Midbrain (tissue), 1 donor: ENCODE measurements at regions not wholly inside any gene's neighbourhood (a gene's known extent, or its start where the extent isn't known, plus 50 kb on each side); places are given as distances from the start of the nearest gene placed in this dataset.

Experiments used
- DNase-seq: peaks from one replicate; lab custom pipeline; 2025; lab: John Stamatoyannopoulos, UW

DNA sequence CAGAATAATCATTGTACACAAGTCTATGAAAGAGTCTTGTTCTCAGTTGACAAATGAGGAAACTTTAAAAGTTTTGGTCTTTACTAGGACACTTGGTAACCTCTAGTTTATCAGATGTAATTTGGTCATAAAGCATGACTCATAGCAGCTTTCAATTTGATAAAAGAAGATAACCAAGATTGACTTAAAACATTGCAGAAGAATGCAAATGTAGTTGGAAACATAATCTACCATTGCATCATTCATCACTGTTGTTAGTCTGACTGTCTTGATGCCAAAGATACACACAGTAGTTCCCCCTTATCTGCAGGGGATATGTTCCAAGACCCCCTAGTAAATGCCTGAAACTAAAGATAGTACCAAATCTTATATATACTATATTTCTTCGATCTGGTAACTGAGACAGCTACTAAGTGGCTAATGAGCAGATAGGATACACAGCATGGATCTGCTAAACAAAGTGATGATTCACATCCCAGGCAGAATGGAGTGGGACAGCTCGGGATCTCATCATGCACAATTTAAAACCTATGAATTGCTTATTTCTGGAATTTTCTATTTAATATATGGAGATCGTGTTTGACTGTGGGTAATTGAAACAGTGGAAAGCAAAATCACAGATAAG, 131.4 kb upstream of the CCDC68 start:
- no peak for DNase-seq

DNA sequence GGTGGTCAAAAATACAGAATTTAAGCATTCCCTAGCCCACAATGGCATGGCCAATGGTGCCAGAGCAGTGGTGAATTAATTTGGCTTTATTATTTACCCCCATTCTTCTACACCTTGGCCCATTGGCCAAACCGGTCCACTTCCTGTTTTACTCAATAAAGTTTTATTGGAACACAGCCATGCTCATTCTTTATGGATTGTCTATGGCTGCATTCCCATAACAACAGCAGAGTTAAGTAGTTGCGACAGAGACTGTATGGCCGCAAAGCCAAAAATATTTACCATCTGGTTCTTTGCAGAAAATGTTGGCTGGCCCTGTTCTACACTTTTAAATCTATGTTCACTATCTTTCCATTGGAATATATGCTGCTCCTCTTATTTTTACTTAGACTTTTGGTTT, 130.3 kb upstream of the CCDC68 start:
- no peak for DNase-seq

DNA sequence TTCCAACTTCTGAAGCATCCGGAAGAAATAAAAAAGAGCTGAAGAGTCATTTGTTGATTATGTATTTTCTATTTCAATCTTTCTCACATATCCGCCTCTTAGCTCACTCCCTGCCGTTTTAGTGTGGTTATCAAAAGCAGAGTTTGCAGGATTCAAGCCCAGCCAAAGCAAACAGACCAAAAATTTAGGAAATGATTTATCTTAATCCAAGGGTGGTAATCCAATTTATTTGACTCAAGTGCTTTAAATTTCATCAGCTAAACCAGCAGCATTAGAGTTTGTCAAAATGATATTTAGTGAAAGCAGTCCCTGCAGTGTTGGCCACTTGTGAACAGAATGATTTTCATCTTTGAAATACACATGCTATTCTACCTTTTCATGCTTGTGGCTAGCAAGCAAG, 129.3 kb upstream of the CCDC68 start:
- DNase-seq, result no peak

DNA sequence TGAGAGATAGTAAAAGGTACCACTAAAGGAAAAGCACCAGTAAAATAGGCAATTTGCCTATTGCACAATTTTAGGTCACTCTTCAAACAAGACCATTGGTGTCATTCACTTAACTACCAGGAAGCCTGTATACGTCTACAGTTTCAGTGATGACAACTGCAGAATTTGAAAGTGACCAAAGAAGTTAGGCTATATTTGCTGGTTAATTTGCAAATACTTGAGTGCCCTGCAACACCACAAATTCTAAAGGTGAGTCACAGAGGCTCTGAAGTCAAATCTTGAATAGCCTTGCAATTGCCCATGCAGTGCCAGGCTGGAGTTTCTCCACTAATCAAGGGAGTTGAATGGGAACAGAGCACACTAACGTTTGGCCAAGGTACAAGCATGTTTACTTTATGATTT, 128.7 kb upstream of the CCDC68 start:
- no peak for DNase-seq

DNA sequence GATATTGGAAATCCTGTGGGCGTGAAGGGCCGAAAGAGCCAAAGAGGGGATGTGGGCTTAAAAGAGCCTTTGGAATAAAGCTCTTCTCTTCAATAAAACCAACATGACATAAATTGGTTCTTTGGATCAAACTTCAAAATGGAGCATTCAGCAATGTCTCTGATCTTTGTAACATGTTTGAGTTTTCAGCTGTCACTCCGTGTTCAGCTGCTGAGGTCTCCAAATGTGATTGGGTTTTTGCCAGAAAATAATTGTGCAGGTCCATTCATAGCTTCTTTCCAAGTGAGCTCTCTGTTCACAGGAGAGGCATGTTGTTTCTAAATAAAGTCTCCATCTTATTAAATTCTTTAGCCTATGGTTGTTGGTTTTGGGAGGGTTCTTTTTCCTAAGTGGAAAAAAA, 127.6 kb upstream of the CCDC68 start:
- DNase-seq, result no peak

DNA sequence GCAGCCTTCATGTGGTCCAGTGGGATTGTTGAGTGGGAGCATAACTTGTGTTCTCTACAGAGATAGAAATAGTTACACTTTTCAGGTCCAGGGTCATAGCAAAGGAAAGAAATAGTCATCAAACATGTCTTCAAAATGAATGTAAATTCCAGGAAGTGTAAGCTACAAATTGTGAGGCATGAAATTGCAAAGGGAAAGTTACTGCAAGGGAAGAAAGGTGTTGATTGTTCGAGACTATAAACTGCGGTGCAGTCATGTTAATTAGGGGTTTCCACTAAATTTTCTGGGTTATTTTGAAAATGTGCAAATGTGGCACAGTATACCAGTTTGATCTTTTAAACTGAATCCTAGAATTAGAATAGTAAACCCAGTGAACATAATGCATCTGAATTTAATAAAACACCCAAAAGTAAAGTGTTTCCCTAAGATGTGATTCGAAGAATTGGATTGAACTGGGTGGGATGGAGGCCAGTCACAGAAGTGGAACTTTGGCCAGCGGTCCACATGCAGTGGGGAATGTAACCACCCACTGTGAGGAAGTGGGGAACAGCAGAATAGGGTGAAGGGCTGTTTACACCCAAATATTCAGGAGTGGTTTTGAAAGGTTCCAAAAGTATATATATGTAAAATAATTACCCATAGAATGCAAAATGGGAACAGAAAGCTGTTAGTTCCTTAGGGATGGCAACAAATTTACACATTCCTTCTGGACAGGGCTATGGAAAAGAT, 126.5 kb upstream of the CCDC68 start:
- DNase-seq, result no peak

DNA sequence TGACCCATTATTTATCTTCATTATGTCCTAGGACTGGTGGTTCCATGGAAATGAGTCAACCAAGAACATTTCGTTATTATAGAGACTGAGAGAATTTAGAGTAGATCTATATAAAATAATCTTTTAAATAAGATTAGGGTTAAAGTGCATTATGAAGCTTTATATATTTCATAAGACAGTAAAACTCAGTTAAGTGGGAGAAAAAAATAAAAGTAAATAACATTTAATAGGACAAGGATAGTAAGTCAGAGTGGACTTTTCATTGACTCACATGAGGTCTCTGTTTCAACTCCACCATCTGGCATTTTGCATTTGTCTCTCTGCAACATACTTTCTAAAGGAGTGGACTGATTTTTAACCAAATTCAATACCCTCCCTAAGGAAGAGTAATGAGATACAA, 125.3 kb upstream of the CCDC68 start:
- no peak for DNase-seq

DNA sequence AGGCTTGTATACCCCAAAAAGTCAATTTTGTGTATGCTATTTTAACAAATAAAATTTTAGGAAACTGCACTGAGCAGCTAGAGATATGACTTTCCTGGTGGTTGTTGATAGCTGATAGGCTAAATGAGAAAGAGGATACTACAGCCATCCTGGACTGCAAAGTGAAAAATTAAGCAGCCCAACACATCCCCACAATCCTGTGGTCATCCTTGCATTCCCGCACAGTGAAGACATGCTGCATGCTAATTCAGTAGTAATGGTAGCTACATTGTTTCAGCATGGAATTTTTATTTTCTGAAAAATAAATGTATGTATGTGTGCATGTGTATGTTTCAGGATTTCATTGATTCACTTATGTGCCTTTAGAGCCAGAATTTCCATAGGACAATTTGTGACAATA, 124.2 kb upstream of the CCDC68 start:
- DNase-seq, result no peak

DNA sequence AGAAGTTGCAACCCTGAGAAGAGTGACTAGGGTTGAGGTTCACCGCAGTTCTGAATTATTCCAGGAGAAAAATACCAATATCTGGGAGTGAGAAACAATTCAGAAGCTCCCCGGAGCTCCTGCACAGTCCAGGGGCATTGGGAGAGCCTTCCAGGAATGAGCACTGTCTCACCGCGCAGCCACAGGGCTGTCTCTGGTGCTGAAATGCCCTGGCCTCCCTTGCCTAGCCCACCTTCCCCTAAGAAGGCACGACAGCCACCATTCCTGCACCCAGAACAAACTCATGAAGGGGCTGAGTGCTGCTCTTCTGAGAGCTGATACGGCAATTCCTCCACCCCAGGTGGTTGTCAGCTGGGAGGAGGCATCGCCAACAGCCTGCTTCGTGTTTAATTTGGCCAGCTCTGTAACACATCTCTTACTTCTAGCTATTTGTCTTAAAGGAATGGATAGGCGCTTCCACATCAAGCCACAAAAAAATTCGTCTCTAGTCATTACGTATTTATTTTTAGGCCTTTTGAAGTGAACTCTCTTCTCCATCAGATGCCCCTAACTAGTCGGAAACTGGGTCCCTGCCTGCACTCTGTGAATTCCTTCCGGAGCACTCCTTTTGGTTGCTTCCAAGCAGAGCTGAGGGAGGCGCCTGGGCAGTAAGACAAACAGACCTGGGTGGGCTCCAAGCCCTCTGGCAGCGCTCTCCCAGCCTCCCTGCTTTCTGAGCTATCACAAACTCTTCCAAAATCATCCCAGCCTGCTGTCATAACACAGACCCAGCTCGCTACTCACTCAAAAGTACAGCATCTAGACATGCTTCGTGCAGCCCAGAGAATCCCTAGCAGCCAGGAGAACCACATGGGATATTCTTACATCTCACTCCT, 120.5 kb upstream of the CCDC68 start:
- DNase-seq, result no peak

DNA sequence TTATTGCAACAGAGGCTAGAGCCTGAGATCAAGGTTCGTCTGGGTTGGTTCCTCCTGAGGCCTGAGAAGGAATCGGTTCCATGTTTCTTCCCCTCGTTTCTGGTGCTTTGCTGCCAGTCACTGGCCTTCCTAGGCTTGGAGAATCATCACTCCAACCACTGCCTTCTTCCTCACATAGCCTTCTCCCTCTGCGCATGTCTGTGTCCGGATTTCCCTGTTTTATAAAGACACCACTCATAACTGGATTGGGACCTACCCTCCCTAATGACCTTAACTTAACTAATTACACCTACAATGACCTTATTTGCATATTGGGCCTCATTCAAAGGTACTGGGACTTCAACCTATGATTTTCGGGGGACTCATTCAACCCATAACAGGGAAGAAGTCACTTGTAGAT, 119.8 kb upstream of the CCDC68 start:
- no peak for DNase-seq

DNA sequence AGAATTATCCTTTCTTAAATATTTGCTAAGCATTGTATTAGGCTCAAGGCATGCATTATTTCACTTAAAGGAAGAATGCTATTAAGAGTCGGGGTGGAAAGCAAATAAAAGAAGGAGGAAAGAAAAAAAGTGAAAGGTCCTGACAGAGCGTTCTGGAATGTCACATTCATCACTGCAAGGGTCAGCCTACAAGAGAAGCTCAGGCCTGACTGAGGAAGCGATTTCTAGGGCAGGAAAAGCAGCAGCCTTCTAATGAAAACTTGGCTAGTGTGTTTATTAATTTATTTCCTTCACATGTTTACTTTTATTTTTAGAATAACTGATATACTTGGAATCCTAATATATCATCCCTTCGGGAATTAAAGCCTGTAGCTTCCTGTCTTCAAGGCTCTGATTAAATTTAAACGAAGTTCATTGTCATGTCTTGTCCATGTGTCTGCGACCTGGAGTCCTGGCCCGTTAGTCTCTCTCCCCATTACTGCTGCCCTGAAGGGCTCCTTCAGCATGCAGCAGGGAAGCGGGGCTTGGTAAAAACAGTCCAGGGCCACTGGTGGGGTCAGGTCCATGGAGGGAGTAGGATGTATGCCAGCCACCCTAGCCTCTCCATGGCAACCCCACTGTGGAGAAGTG, 119.2 kb upstream of the CCDC68 start:
- DNase-seq, result no peak

DNA sequence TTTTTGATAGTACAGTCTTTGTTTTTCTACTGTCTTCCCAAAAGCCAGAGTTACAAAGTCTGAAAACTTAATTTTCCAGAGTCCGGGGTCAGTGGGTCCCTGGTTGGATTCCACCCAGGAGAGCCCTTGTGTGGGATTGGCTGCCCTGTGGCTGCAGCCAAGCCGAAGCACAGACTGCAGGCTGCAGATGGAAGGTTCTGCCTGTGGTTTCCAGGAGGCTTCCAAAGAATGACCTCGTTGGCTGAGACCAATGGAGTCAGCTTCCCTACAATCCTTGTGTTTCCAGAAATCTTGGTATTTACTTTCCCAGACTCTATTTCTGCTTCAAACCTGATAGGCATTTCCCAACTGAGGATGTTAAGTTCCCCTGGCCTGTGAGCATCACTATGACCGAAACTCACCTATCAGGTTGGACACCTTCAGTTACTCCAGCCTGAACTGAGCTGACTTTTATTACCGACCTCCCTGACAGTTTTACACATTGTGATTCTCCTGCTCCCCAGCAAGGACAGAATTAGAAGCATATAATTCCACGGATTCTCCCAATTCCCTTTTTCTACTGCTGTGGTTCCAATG, 117.5 kb upstream of the CCDC68 start:
- DNase-seq, result no peak

DNA sequence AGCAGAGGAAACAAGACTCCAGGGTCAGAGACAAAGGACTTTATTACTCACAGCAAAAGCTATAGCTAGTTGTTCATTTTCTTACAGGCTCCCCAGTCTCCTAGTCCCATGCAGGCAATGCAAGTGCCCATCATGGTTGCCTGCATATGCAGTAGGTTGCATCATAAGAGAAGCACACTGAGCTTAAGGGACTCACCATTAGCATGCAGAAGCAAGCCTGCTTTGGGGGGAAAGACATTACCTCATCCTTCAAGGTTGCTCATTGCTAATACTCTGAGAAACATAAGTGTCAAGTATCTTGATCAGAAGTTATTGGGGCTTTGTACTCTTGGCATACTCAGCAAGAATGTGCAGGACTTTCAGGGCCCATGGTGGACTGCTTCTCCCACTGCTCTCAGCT, 114.6 kb upstream of the CCDC68 start:
- no peak for DNase-seq

DNA sequence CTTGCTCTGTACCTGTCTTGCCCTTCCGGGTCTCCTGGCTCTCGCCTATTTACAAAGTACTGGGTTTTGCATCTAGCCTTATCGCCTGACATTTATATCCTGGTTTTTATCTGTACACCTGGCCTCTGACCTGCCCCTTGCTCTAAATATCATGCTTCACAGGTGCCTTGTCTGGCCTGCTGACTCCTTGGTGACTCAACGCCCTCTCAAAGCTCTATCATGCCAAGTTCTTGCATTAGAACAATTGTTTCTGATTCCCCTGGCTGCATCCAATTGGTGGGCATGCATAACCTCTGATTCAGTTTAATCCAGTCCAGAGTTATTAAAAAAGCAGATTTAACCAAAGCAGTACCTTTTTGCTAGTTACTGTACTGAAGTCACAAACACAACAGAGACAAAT, 113.9 kb upstream of the CCDC68 start:
- DNase-seq, result no peak

DNA sequence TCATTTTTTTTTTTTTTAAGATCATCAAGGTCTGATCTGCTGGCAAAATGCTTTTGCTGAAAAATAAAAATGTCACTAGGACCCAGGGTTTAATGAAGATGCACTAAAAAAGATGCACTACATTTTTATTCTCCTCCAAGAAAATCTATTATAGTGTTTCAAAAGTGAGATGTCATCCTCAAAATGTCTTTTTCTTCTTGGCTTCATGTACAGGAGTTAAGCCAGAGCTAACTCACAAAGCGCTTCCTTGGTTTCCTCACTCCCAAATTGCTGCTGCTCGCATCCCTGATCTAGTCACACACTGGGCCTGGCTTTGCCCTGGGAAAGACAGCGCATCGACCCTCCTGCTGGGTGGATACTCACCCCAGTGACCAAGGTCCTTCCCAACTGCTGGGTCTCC, 113.4 kb upstream of the CCDC68 start:
- DNase-seq, result no peak

DNA sequence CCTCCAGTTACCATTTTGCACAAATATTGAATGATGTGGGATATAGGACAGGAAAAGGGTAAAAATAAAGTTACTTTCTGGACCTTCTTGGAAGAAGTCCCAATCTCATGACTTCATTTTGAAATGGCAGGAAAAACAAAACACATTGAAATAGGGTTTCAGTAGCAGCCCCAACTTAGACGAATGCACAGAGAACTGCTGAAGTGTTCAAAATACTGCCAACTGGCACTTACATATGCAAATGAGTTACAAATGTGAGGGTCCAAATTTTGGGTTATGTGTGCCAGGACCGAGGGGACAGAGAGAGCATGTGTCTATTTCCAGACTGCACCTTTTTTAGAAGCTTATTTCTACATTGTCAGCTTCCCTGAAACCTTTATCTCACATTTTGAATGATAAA, 112.9 kb upstream of the CCDC68 start:
- DNase-seq, result no peak

DNA sequence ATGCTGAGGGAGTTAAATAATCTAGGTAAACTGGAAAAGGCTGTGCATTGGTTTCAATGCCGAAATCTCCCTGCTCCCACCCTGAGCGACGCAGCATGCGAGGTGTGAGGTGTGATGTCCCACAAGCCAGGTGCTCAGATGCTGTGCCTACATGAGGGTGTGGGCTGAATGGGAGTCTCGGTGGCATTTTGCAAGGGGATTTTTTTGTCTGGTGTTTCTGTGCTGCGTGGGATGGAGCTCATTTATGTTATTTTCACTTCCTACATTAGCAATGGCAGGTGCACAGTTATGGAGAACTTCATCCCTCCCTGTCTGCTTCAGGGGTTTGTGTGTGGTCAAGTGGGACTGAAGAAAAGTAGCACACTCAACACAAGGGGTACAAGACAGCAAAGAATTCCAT, 110.2 kb upstream of the CCDC68 start:
- DNase-seq, result no peak

DNA sequence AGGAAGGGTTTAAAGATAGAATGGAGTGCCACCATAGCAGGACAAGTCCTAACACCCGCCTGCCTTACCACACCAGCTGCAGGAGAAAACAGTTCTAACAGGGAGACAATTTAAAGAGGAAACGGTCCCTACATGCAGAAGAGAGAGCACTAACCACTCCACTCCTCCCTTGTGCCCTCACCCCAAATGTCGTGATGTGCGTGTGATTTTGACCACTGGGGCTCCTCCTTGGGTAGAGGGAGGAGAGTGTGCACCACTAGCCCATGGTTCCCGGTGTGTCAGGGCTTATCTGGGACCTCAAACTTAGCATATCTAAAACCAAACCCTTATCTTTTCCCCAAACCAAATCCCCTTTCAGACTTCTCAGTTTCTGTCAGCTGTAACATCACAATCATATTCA, 105.5 kb upstream of the CCDC68 start:
- DNase-seq, result no peak

DNA sequence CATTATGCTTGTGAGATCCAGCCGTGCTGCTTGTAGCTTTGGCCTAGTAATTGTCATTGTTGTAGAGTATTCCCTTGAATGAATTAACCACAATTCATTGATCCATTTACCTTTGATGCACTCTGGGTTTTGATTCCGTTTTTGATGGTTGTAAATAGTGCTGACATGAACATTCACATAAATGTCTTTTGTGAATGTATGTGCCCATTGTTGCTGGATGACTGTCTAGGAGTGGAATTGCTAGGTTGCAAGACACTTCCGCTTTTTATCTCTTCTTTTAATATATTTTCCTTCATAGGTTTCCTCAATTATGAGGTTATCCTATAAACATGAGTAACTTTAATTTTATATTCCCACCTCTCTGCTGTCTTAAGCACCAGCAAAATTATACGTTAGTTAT, 104.8 kb upstream of the CCDC68 start:
- DNase-seq, result no peak

DNA sequence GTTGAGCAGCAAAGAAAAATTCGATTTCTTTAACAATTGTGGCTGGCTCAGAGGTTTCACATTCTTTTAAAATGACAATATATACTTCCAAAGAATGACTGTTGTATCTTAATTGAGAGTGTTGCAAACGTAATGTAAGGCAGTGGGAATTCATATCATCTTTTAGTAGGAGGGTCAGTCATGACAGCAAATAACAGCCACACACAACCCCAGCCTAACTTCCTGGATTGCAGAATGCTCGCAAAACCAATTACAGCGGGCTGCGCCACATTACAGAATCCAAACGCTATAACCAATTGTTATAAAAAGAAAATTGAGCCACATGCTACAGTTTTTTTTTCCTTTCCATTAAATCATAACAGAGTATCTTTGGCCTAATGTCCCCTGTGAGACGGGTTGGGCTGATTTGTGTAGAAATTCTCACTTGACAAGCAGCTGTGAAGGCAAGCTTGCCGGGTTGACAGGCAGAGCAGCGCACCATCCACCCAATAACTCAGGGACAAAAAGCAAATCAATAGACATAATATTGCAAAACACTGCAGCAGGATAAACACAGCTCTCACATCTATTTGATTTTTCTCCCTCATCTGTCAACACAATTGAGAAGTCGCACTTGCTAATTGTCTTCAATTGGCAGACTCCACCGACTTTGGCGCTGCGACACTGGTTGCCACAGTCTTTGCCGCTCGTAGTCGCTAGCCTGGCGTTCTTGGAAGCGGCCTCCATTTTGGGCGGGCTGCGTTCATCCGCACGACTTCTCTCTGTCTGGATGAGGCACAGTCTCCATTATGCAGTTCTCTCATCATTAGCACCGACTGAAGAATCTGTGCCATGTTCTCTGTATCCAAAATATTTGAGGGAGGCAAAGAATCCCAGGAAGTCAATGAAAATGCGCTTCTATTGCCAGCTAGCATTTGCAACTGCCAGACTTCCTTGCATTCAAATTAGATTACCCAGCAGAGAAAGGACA, 95.0 kb upstream of the CCDC68 start:
- DNase-seq, result peak; percentile 47

DNA sequence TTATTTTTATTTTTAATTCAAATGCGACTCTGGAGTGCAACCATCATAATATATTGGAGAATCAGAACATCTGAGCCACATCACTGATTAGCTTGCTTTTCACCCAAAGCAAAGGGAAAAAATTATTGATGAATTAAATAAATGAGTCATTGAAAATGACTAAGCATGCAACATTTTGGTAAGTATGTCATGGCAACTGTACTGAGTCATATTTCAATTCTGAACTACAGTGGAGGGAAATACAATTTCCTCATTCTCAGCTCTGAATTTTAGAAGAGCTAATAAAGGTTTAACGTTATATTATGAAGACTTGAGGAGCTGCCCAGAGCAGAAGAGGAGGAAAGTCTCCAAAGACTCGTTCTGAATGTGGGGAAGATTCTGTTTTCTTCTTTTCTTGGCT, 89.6 kb upstream of the CCDC68 start:
- DNase-seq, result no peak
